Fibroblast of mammary gland (primary cell): ENCODE measurements at regions not wholly inside any gene's neighbourhood (a gene's known extent, or its start where the extent isn't known, plus 50 kb on each side); places are given as distances from the start of the nearest gene placed in this dataset.

Experiments
- DNase-seq: peaks from one replicate; pipeline ENCODE4 v3.0.0-alpha.2; 2010; ENCODE audit warnings: low read depth
- H3K4me3 ChIP-seq: 2 replicates; pipeline ENCODE4 v1.5.1; 2011; ENCODE audit warnings: low read depth, mild to moderate bottlenecking, low read length, moderate library complexity; ENCODE audit not compliant: control insufficient read depth
- TF ChIP-seq, protein P1 (sequence below): conservative IDR thresholded peaks from 2 replicates; pipeline ENCODE4 v1.5.1; 2011; ENCODE audit warnings: low read depth, low read length, inconsistent platforms; ENCODE audit not compliant: control insufficient read depth, insufficient read depth

DNA sequence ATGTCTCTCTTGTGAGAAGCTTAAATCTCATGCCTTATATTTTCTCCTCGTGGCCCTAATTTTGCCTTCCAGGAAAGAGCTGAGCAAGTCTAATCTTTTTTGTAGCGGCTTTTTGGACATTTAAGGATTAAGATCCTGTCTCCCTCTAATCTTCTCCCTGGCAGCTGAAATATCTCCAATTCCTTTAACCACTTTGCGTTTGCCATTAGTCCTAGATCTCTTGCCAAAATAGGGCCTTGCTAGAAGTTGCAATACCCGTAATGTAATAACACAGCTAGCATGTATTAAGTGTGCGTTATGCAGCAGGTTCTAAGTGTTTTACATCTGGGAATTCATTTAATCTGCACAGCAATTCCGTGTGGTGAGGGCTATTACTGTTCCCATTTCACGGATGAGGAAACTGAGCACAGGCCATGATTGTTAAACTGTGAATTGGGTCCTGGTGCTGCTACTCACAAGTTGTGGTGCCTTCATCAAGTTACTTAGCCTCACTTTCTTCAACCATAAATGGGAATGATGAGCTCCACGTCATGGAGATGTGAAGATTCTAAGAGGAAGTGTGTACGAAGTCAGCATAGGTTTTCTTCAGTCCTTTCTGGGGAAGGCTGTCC lies 198.9 kb upstream of the ASIC2 start:
- TF ChIP-seq, protein P1, sequence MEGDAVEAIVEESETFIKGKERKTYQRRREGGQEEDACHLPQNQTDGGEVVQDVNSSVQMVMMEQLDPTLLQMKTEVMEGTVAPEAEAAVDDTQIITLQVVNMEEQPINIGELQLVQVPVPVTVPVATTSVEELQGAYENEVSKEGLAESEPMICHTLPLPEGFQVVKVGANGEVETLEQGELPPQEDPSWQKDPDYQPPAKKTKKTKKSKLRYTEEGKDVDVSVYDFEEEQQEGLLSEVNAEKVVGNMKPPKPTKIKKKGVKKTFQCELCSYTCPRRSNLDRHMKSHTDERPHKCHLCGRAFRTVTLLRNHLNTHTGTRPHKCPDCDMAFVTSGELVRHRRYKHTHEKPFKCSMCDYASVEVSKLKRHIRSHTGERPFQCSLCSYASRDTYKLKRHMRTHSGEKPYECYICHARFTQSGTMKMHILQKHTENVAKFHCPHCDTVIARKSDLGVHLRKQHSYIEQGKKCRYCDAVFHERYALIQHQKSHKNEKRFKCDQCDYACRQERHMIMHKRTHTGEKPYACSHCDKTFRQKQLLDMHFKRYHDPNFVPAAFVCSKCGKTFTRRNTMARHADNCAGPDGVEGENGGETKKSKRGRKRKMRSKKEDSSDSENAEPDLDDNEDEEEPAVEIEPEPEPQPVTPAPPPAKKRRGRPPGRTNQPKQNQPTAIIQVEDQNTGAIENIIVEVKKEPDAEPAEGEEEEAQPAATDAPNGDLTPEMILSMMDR = no peak
- no peak overlapping the region for H3K4me3 ChIP-seq
- DNase-seq = no peak

DNA sequence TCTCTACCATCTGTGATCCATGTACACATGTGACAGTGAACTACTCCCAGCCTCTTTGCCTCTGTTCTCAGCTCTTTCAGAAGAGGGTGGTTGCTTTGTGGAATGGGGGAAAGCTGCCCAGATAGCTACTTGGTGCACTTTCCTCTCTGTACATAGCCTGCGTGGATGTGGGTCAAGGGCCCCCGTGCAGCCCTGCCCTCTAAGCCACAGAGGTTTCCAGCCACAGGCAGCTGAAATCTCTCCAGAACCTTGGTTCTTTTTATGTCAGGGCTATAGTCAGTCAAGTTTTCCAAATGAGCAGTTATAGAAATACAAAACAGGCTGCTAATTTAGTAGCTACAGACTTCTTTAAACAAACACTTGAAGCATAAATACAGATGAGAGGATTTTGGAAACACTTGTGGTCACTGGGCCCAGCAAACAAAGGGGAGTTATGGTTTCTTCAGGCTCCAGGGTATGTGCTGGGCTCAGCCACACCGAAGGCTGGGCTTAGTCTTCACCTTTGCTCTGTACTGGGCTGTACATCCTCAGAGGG lies 199.7 kb upstream of the ASIC2 start:
- no peak for DNase-seq
- TF ChIP-seq, protein P1 = no peak
- no peak overlapping the region for H3K4me3 ChIP-seq

DNA sequence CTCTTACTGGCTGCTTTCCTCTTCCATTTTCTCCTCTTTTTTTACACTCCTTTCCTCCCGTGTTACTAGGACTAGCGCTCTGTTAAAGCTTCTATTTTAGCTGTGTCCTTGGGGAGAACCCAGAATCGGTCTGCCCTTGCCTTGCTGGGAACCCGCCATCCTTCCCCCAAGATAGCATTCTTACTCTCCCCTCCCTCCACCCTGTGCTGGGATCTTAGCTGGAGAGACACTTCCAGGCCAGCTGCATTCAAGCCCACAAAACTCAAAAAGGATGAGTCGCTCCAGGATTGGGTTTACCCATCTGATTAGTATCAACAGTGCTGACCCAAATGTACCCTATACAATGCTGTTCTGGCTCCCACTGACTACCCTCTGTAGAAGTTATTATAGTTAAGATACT lies 200.5 kb upstream of the ASIC2 start:
- TF ChIP-seq, protein P1 = no peak
- H3K4me3 ChIP-seq = no peak overlapping the region
- DNase-seq = no peak

DNA sequence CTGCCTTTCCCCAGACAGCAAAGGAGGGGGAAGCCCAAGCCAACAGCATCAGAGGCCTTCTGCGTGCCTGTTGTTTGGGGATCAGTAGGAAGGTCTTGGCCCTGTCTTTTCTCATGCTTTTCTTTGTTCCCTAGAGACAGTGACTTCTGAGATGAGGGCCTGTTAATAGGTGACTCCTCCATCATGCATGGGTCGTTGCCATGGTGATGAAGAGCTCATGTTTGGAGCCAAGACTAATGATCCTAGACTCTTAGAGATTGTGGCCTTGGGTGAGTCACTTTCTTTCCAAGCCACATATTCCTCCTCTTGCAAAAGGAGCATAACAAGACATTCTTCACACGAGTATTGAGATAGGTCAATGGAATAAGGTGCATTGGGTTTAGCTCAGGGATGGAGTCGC lies 201.1 kb upstream of the ASIC2 start:
- peak; percentile 64 for DNase-seq
- TF ChIP-seq, protein P1 = no peak

DNA sequence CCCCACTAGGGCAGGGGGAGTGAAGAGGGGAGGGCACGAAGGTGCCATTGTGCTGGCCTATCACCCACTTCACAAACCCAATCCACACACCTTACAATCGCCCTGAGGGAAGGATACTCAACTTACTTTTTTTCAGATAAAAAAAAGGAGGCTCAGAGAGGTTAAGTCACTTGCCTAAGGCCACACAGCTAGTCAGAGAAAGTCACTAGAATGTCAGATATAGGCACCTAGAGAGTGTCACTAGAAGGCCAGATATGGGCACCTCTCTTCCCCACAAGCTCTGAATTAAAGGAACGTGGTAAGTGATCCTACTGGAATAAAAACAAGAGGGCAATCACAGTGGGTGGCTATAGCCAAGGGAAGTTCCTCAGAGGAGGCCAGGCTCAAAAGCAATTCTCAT lies 204.5 kb upstream of the ASIC2 start:
- no peak for DNase-seq
- no peak overlapping the region for H3K4me3 ChIP-seq
- TF ChIP-seq, protein P1 = no peak

More for the DNA sequence above, 201.1 kb upstream of the ASIC2 start:
- H3K4me3 ChIP-seq = no peak overlapping the region

DNA sequence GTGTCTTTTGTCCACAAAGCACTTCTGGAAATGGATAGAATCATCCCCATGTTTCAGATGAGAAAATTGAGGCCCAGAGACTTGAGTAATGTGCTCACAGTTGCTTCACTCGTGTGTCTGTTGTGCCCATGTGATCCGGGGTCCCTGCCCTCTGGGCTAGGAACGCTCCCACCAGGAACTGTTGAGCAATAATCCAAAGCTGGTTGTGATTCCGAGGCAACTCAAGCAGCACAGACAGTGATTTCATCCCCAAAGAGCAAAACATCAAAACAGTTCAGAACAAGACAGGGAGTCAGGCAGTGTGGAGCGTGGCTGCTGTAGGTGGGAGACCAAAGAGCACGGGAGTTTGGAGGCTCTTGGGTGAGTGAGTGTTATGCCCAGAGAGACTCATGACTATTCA lies 205.0 kb upstream of the ASIC2 start:
- DNase-seq = no peak
- no peak overlapping the region for H3K4me3 ChIP-seq
- TF ChIP-seq, protein P1 = no peak
